GM18507 (cell line): ENCODE measurements at regions not wholly inside any gene's neighbourhood (a gene's known extent, or its start where the extent isn't known, plus 50 kb on each side); places are given as distances from the start of the nearest gene placed in this dataset.

Source experiments
- DNase-seq: peaks from one replicate; pipeline ENCODE4 v3.0.0; 2011; ENCODE audit warnings: low read depth; ENCODE audit not compliant: insufficient read length; ENCODE audit errors: extremely low spot score
- FAIRE-seq: peaks from 2 replicates; lab custom pipeline; 2011; peaks lifted over from hg19 to GRCh38; lab: Jason Lieb, UNC

DNA sequence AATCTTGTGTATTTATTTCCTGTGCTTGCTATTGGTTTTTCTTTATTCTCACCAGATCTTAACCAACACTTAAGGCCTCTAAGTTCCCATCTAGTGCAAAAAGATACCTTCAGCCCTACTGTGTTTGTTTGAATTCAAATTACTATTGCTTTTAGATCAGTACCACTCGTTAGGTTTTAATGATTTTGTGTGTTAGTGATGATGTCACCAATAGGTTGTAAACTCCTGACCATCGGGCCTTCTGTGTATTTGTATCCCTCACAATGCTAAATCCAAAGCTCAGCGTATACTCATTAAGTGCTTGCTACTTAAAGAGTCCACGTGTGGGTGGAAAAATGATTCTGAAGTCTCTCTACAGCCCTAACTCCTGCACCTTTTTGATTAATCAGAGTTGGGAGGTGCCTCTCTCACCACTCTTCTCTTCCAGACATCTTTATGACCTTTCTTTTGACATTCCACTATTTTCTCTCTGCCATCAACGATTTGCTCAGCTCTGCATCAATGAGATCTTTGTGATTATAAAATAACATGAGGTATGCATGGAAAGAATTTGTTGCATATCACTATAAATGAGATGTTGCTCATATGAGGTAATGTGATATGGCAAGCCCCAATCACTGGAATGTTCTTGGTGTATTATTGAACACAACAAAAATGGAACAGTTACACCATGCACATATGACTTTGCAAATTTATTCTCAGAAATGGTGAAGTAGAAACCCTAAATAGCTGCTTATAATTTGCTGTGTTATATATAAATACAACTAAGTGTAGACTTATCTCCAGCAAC is 55.1 kb upstream of the LAMA2 start:
- DNase-seq: no peak
- FAIRE-seq: no peak

DNA sequence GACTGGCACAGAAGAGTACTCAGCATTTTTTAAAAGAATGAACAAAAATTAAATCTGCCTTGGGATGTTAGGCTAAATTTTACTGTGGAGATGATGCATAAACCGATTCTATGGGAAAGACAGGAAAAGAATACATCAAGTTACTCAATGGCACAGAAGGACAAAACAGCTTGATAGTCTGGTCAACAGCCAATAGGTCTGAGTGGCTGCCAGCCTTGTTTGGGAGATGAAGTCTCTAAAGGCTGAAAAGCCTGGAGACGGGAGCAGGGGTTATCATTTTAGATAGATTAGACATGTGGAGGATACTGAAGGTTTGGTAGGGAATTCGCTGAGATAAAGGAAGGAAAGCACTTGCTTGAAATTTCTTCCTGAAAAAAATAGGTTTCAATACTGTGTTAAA is 56.3 kb upstream of the LAMA2 start:
- FAIRE-seq: no peak
- DNase-seq: no peak

- no peak for DNase-seq
- FAIRE-seq: no peak
Measured at GRCh38 chr6:128822271-128822670, 60.7 kb upstream of the LAMA2 start.

- DNase-seq: no peak
- FAIRE-seq: no peak
Measured at GRCh38 chr6:128821116-128821515, 61.8 kb upstream of the LAMA2 start.

GRCh38 chr6:128808856-128809255 is 74.1 kb upstream of the LAMA2 start:
- no peak for DNase-seq
- FAIRE-seq: no peak

GRCh38 chr6:128807577-128807976 is 75.4 kb upstream of the LAMA2 start:
- DNase-seq (no peak), FAIRE-seq (no peak)

GRCh38 chr6:128806261-128806660 is 76.7 kb upstream of the LAMA2 start:
- DNase-seq: no peak
- no peak for FAIRE-seq

- FAIRE-seq (no peak), DNase-seq (no peak)
Measured at GRCh38 chr6:128803911-128804310, 79.0 kb upstream of the LAMA2 start.

DNA sequence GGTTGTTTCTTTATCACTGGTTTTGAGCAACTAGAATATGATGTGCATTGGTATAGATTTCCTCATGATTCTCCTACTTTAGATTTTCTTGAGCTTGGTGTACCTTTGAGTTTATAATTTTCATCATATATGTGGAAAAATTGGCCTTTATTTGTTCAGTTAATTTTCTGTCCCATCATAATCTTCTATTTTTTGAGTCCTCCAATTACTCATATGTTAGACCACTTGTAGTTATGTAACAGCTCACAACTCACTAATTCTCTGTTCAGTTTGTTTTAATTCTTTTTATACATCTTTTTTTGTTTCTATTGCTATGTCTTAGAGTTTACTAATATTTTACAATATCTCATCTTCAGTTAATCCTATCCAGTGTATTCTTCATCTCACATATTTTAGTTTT is 81.3 kb upstream of the LAMA2 start:
- DNase-seq: no peak
- no peak for FAIRE-seq

DNA sequence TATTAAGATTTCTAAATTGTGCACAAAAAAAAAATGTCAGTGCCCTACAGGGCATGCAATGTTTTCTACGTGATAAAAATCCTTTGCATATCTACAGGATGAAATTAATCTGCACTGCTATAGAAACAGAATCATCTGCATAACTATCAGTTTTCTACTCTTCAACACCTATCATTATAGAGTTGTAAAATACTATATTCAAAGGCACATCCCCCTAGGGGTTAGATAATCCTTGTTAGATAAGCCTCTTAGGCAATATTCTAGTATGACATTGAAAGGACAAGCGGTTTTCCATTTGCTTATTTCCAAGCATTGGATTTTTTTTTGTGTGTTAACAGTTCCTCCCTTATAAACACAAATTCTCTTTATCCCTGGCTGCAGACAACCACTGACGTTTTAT is 98.7 kb upstream of the LAMA2 start:
- DNase-seq (no peak), FAIRE-seq (no peak)

- no peak for DNase-seq
- no peak for FAIRE-seq
Measured at GRCh38 chr6:128768187-128768586, 114.8 kb upstream of the LAMA2 start.

- FAIRE-seq (no peak), DNase-seq (no peak)
Measured at GRCh38 chr6:128767705-128768104, 115.2 kb upstream of the LAMA2 start.

DNA sequence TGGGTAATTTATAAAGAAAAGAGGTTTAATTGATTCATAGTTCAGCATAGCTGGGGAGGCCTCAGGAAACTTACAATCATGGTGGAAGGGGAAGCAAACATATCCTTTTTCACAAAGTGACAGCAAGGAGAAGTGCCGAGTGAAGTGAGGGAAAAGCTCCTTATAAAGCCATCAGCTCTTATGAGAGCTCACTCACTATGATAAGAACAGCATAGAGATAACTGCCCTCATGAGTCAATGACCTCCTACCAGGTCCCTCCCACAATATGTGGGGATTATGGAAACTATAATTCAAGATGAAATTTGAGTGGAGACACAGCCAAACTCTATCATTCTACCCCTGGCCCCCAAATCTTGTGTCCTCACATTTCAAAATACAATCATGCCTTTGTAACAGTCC is 115.8 kb upstream of the LAMA2 start:
- DNase-seq (no peak), FAIRE-seq (no peak)

DNA sequence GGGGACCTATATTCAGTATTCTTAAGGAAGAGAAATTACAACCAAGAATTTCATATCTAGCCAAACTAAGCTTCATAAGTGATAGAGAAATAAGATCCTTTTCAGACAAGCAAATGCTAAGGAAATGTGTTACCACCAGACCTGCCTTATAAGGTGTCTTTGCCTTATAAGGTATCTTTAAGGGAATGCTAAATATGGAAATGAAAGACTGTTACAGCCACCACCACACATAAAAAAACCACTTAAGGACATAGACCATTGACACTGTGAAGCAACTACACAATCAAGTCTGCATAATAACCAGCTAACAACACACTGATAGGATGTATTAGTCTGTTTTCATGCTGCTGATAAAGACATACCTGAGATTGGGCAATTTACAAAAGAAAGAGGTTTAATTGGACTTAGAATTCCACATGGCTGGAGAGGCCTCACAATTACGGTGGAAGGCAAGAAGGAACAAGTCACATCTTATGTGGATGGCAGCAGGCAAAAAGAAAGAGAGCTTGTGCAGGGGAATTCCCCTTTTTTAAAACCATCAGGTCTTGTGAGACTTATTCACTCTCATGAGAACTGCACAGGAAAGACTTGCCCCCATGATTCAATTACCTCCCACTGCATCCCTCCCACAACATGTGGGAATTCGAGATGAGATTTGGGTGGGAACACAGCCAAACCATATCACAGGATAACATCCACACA is 119.2 kb upstream of the LAMA2 start:
- FAIRE-seq: no peak
- DNase-seq: no peak

GRCh38 chr6:128759901-128760300 is 123.0 kb upstream of the LAMA2 start:
- DNase-seq (no peak), FAIRE-seq (no peak)

DNA sequence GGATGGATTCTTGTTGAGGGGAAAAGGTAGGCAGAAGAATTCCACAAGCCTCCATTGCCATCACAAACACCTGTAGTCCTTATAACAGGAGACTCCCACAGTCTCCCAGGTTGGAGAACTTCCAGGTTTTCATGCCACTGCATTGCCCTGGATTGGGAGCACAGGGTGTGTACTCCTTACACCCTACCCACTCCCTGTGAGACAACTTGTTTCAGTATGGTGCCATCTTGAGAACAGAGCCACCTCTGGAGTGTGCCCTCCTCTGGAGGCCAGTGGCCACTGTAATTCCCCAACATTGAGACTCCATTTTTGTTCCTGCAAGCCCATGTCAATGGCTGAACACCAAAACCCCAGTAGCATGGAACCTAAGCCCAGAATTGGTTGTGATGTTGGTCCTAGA is 123.5 kb upstream of the LAMA2 start:
- DNase-seq (no peak), FAIRE-seq (no peak)

- no peak for FAIRE-seq
- DNase-seq: no peak
Measured at GRCh38 chr6:128757961-128758360, 125.0 kb upstream of the LAMA2 start.

GRCh38 chr6:128754658-128755256 is 128.2 kb upstream of the LAMA2 start:
- FAIRE-seq (peak; percentile 63), DNase-seq (no peak)

GRCh38 chr6:128743974-128744765 is 138.8 kb upstream of the LAMA2 start:
- no peak for FAIRE-seq
- DNase-seq: no peak

- FAIRE-seq (no peak), DNase-seq (no peak)
Measured at GRCh38 chr6:128742900-128743299, 140.0 kb upstream of the LAMA2 start.
